HG03064 (cell line): ENCODE measurements at regions not wholly inside any gene's neighbourhood (a gene's known extent, or its start where the extent isn't known, plus 50 kb on each side); places are given as distances from the start of the nearest gene placed in this dataset.

Experiments
- ATAC-seq: cut with Tn5 transposase; IDR thresholded peaks from one replicate; pipeline ENCODE4 v1.9.1; 2021; ENCODE audit warnings: low read depth; ENCODE audit not compliant: unreplicated experiment

DNA sequence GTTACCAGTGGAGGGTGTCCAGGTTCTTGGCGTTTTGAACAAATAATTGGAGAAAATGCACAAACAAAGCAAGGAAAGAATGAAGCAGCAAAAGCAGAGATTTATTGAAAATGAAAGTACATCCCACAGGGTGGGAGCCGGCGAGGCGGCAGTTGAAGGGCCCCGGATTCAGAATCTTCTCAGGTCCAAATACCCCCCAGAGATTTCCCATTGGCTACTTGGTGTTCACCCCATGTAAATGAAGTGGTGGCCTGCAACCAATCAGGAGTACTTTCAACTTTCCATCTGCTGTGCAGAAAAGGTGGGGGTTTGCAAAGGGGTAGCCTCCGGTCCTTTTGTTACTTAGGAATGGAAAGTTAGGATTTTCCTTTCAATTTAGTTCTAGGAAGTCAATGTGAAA lies 1447.0 kb downstream of the C4orf33 start:
- no peak for ATAC-seq

DNA sequence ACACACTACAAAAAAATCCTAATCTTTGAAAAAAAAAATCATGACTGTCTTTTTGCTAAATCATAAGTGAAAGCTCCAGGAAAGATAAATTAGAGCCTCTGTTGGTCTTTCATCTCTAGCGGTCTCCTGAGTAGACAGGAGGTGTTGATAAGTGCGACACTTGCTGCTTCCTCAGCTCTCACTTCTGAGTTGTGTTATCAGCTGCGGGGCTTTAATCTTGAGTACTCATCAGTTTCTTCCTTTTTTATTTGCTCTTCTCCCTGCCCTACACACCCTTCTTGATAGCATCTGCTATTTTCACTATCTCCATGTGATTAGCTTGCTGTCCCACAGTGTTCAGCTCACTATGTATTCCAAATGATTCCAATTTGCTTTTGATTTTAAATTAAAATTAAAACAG lies 1449.2 kb downstream of the C4orf33 start:
- no peak for ATAC-seq

DNA sequence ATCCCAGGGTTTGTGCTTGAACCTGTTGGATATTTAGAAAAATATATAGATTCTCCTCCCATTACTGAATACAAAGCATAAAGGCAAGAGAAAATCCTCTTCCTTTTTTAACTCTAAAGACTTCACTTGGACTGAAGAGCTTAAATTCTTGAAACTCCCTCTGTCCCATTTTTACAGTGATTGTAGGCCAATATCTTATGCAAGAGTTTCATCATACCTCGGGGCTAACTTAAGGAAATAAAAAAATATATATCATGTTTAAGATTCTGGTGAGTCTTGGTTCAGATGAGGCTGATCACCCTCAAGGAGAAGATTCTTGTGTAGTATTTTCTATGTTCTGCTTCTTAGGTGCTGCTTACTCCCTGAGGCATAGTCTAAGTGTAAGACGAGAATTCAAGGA lies 1449.6 kb downstream of the C4orf33 start:
- ATAC-seq = no peak

DNA sequence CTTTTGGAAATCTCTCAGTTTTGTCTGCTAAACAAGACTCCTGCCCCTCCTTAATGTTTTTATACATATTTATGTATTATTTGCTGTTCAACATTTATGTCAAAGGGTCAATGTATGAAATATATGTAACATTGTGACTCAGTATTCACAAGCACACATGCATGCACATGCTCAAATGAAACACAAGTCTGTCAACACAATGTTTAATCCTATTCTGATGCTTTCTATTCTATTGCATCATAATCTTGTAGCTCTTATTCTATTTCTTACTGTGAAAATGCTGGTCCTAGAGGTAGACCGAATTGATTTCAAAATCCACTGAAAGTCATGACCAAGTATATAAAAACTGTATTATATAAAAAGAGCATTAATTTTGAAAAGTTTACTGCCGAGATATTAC lies 1463.3 kb downstream of the C4orf33 start:
- ATAC-seq = no peak

DNA sequence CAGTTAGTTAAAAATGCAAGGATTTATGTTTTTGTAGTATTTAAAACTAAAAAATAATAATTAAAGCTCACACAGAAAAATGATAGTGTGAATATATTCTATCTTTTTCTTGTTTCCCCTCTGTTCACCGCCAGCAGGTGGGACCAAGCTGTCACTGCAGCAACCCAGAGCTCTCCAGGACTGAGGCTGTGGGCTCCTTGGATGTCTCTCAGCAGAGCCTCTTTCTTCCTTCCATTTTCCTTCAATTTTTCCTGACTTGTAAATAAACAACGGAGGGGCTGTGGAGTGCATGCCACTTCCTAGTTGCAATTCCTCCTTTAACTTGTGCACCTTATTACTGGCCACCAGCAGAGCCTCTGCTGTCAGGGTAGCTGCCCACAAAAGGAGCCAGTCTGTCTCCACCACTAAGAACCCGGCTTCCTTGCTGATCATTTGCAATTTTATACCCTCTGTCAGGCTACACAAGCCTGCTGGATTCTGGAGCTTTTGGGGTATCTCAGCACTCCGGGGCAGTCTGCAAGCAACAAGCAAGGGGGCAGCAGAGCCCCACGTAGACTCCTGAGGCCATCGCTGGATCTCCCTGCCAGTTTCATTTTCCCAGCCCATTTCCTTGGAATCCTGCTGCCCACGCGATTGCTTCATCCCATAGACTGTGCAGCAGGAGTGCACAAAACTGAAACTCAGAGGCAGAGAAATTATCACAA lies 1467.4 kb downstream of the C4orf33 start:
- ATAC-seq = no peak

DNA sequence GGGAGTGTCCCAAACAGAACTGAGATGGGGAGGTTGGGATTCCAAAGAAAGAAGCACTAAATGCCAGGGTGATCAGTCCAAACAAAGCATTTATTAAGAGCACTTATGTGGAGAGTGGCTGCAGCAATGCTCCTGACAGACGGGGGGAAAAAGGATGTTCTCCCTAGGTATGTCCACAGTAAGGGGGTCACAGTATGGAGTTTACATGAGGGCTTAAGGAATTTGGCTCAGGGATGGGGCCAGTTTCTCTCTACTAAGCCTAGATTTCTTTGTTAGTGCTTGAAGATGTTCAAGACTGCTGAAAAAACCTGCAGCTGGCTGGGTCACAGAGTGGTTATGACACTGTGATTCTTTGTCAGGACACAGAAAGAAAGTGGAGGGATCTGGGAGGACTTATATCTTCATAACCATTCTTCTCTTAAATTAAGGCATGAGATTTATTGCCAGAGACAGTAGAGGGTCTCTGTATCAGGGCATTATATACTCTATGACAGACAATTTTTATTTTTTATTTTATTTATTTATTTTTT lies 1468.0 kb downstream of the C4orf33 start:
- no peak for ATAC-seq

DNA sequence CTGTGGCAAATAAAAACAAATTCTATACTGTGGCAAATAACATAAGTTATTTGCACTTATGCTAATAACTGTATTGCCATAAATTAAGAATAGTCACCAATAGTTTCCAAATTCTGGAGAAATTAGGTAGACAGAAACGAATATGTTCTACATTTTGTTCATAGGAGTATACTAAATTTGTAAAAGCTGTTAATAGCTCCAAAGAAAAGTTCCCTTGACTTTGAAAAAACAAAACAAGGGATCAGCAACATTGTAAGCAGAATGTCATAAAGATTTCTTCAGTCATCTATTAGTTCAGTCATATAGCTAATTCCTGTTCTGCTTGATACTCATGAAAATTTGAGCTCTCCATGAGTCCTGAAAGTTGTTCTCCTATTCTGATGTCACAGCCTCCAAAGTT lies 1472.8 kb downstream of the C4orf33 start:
- no peak for ATAC-seq

DNA sequence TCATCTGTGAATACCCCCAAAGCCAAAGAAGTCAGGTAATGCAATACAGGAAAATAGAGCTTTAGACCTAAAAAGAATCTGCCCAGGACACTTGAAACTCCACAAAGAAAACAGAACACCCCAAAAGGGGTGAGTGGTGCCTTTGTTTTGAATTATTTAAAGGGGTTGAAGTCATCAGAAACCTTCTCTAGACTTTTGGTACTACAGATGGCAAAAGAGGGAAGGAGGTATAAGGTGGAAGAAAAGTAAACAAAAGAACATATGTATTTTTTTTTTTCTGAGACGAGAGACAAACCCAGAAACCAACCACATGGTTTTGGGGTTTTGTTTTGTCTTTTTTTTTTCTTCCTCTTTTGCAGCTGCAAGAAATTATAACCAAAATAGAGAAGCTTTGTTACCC lies 1477.8 kb downstream of the C4orf33 start:
- no peak for ATAC-seq

DNA sequence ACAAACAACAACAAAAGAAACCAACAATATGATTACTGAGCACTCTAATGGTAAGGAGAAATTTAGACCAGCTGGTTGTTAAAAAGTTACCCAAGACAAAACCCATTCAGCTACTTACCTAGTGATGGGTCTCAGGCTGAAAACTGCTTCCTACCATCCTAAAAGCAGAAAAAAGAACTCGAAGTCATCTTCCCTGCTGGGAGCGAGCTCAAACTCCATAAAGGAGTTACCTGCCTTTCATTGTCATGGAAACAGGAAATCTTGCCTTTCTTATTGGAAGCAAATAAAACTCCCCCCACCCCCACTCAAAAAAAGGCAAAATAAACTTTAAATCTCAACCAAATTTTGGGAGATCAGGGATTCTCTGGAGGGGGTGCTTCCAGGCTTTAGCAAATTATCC lies 1478.3 kb downstream of the C4orf33 start:
- ATAC-seq = no peak

DNA sequence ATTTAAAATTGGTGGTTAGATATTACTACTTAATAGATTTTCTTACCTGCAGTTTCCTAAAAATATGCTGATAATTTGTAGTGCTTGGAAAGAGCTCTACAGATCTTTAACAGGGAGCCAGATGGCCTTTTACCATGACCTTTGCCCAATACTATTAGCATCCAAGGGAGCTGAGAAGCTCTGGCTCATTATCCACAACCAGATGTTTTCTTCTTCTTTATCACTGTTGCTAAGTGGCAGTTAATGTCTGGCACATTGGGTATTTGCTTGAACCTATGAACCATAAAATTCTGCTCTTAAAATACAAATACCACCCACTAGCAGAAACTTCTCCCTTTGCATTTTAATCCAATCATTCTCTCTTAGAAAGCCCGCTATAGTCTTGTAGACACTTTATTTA lies 1480.3 kb downstream of the C4orf33 start:
- no peak for ATAC-seq

DNA sequence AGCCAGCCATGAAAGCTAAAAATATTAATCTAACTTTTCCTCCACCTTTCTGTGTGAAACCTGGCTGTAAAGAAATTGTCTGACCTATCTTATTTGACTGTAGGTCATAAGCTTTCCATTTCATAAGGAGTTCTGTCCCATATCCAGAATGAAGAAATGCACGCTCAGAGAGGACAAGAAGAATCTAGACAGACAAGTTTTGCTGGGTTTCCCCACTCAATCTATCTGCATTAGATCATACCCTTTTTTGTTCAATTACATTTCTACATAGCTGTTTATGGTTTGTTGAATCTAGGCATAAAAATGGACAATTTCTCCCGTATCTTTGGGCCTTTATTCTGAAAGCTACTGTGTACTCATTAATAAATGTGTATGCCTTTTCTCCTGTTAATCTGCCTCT lies 1495.1 kb downstream of the C4orf33 start:
- ATAC-seq = no peak

DNA sequence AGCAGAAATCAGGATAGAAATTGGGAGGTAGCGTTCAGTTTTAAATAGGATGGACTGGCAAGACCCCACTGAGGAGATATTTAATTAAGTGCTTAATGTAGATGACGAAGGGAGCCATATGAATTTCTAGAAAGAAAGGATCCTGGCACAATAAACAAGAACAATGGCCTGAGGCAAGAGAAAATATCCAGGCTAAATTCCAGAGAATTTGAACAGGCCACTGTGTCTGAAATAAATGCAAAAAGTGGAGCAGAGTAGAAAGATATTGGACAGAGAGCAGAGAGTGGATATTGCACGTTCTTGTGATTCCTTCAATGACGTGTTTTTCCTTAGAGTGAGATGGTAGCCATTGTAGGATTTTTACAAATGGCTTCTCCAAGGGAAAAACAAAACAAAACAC lies 1504.8 kb downstream of the C4orf33 start:
- no peak for ATAC-seq

DNA sequence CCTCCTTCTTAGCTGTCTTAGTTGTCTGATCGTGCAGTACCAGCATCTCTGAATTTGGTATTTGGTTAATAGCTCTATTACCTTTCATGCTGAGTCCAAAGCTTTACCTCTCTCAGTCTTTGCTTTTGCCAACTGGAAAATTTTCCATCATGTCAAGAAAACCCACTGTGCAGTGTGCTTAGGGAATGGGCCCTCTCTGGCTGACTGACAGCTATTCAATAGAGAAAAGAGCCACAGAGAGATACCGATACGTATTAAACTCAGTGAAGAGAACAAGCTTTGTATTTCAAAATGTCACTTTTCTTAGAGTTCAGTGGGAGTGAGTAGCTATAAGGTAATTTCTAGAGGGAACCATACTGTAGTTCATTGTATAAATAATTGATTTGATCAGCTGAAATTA lies 1507.1 kb downstream of the C4orf33 start:
- no peak for ATAC-seq

DNA sequence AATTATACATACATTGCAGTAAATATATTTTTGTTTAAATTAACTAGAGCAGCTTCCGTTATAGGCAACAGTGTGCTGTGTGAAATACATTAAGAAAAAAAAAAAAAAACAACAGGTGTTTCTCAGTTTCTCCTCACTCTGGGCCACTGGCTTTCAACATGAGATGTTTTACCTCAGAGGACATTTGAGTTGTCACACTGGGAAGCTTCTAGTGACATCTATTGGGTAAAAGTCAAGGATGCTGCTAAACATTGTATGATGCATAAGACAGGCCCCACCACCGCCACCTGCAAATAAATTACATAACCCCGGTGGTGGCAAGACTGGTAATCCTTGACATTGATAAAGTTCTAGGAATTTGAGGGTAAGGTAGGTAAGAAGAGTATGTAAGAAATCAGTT lies 1512.2 kb downstream of the C4orf33 start:
- ATAC-seq = no peak

DNA sequence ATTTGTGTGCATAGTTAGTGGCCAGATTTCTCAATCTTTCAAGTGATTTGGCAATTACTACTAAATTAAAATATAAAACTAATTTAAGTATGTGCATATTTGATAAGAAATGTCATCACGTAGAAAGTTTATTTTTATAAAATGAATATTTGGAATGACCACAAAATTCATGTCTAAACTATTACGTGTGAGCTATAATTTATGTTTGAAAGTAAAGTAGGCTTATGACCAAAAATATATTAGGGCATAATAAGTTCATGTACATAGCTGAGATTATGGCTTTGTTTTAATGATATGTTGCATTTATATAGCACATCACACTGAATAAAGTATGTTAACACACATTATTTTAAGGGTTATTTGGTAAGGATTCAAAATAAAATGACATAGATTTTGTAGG lies 1532.6 kb downstream of the C4orf33 start:
- ATAC-seq = no peak

DNA sequence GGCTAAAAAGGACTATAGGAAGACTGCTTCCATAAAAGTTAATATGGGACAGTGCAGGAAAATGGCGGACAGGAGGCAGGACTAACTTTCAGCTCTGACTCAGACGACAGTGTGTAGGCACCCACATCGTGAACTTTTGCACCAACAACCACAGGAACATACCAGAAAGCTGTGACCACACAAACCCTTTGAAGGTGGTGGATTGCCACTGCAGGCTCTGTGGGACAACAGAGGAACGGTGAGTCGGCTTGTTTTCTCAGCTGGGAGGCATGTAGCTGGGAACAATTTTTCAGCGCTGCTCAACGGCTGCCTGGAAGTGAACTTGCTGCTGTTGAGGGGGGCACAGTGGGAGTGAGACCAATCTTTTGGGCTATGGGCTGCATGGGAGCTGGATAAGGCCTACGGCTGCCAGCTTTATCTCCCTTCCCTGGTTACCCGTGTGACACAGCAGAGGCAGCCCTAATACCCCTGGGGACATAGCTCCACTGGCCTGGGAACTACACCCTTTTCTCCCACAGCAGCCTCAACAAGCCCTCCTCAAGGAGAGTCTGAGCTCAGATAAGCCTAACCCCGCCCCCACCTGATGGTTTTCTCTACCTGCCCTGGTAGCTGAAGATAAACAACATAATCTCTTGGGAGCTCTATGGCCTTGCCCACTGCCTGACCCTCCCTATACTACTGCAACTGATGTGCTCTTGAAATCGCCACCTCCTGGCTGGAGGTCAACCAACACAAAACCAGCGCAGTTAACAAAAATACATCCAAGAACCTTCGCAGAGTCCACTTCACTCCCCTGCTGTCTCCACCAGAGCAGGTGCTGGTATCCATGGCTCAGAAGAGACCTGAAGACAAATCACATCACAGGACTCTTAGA lies 1537.0 kb downstream of the C4orf33 start:
- no peak for ATAC-seq

DNA sequence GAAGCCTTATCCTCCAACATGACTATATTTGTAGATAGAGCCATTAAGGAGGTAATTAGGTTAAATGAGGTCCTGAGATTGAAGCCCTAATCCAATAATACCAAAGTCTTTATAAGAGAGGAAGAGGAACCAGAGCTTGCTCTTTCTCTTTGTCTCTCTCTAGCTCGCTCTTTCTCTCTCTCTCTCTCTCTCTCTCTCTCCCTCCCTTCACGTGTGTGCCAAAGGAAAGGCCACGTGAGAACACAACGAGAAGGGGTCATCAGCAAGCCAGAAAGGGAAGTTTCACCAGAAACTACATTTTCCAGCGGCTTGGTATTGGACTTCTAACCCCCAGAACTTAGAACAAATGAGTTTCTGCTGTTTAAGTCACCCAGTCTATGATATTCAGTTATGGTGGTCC lies 1540.5 kb downstream of the C4orf33 start:
- no peak for ATAC-seq

DNA sequence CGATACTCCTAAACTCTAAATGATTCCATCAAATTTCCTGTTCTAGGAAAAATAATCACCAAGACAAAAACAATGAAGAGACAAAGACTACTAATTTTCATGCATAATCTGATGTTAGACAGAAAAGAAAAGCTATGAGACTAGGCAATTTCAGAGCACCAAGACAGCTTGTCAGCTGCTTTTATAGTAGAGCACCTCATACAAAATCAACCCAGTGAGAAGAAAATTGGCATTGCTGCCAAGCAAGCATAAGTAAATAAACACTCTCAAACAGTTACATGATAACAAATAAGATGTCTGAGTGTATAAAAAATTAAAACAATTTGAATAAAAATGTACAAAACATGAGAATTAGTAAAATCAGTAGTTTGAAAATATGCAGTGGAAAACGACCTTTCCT lies 1544.6 kb downstream of the C4orf33 start:
- ATAC-seq = no peak

DNA sequence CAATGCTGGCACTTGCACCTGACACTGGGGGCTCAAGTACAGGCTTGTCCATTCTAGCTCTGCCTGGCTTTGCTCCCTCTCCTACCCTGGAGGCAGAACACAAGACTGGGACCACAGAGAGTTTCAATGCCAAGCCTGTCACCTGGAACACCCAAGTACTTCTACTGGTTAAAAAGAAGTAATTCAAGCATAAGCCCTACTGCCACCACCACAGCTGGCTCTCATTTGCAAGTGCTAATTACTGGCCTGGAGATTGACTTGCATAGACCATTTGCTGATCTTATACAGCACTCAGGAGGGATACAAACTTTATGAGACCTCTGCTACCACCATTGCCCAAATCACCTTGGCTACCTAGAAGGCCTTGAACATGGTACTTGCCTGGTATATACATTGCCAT lies 1550.9 kb downstream of the C4orf33 start:
- no peak for ATAC-seq

DNA sequence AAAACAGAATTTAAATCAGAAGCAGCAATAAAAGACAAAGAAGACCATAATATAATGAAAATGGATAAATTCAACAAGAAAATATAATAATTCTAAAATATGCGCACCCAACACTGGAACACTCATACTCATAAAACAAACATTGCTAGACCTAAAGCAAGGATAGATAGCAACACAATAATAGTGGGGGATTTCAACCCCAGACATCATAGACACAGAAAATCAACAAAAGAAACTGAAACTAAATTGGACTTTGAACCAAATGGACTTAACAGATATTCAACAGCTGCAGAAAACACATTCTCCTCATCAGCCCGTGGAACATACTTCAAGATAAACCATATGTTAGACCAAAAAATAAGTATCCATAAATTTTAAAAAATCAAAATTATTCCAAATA lies 1552.6 kb downstream of the C4orf33 start:
- no peak for ATAC-seq

DNA sequence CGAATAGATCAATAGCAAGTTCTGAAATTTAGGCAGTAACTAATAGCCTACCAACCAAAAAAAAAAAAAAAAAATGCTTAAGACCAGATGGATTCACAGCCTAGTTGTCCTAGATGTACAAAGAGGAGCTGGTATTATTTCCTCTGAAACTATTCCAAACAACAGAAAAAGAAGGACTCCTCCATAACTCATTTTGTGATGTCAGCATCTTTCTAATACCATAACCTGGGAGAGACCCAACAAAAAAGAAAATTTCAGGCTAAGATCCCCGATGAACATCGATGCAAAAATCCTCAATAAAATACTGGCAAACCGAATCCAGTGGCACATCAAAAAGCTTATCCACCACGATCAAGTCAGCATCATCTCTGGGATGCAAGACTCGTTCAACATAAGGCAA lies 1557.9 kb downstream of the C4orf33 start:
- ATAC-seq = no peak

DNA sequence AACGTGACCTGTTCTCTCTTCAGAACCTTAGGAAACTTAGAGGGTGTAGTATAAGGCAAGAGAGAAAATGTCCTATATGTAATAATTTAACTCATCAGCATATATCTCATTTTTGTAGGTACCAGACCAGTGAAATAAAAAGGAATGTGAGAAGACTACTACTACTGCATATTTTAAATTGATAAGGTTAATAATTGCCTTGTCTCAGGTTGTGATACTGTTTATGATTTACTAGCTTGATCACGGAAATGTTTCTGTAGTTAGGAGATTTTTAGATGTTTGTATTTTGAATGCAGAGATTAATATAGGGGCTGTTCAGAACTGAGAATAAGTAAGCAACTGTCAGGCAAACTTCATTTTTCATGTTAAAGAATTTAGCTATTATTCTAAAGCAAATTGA lies 1563.4 kb downstream of the C4orf33 start:
- no peak for ATAC-seq
